ENCODE measurements at regions not wholly inside any gene's neighbourhood (a gene's known extent, or its start where the extent isn't known, plus 50 kb on each side); places are given as distances from the start of the nearest gene placed in this dataset.
A peak's percentile ranks its signal among the peaks of the same experiment; 100 is the strongest.
"Not testable (repeated sequence)": the region's sequence is repeated elsewhere in the genome, so short reads cannot be mapped to it uniquely, and the experiment has no call there.

- DNase-seq (ENCODE audit: low read depth in 2 of 2) = not testable (repeated sequence)
Observed at GRCh38 chr6:164736090-164736489, 573.3 kb downstream of the C6orf118 start.

DNA sequence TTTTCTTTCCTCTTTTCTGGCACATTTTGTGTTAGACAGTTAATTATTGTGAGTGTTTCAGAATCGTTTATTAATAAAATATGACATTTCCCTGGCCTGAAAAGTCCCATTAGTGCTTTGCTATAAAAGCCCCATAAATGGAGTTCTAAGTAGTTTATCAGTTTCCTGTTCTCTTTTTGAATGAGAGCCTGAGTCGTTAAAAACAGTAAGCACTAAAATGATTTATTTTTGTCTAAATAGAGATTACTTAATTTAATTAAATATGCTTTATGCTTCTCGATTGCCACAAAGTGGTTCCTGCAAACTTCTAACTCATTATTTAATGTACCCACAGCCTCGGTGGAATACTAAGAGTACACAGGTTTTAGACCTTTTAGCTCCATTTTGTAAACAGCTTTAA, 577.9 kb downstream of the C6orf118 start:
- no peak for DNase-seq (ENCODE audit: low read depth in 2 of 2)

GRCh38 chr6:164721460-164721859, 587.9 kb downstream of the C6orf118 start:
- no peak for DNase-seq (ENCODE audit: low read depth in 2 of 2)

DNA sequence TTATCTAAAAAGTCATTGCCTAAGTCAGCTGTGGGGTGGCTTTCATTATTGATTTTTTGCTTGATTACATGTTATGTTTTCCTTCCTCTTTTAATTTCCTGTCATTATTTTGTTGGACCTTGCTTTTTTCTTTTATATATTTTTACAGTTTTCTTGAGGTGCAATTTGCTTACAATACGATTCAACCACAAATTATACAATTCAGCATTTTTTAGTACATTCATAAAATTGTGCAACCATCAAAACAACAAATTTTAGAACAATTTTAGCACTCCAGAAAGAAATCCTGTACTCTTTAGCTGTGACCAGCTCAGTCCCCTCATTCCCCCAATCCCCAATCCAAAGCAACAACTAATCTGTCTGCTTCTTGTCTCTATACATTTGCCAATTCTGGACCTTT, 608.9 kb downstream of the C6orf118 start:
- DNase-seq (ENCODE audit: low read depth in 2 of 2) = no peak

- DNase-seq (ENCODE audit: low read depth in 2 of 2) = no peak
Observed at GRCh38 chr6:164695896-164696295, 613.5 kb downstream of the C6orf118 start.

DNA sequence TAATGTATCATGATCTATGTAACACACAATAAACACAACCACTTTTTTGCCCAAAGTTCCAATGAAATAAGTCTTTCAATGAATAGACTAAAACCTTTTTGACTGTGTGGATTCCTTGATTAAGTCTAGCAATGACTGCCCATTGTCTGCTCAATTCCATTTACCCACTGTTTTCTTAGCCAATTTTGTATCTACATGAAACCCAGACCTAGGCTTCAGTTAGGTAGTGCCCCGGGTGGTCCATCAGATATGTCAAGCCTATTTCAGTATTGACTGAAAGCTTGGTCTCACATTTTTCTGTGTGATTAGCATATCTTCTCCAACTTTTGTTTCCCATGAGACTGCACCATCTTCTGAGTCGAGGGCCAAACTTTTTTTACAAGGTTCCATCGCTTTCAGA, 615.0 kb downstream of the C6orf118 start:
- DNase-seq (ENCODE audit: low read depth in 2 of 2) = no peak

- DNase-seq (ENCODE audit: low read depth in 2 of 2) = no peak
Observed at GRCh38 chr6:164693944-164694343, 615.5 kb downstream of the C6orf118 start.

DNA sequence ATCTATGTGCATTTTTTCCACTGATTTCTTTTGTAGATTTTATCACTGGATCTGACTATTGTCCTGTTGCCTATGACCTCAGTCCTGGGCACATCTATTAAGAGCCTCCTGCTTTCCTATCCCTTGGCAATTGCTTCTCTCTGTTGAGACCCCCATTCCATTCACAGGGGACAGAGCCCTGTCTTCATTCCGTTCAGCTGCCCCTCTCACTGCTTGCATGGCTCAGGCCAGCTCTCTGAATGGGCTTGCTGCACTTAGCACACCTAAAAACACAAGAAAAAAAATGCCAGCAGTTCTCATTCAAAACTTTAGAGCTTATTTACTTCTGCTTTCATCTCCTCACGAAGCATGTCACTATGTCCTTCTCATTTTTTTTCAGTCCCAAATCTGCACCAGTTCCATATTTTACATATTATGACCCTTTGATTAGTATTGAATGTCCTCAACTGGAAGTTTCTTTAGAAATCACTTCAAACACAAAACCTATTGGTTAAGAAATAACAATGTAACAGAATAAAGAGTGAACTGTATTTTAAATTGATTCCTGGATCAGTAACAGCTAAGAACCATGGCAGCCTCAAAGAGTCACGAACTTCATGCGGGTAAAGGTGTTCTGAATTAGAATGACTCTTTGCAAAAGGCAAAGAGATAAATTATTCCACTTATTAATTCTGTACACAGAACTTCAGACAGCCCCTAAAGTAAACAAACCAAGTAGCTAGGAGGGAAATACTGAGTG, 616.5 kb downstream of the C6orf118 start:
- no peak for DNase-seq (ENCODE audit: low read depth in 2 of 2)

DNA sequence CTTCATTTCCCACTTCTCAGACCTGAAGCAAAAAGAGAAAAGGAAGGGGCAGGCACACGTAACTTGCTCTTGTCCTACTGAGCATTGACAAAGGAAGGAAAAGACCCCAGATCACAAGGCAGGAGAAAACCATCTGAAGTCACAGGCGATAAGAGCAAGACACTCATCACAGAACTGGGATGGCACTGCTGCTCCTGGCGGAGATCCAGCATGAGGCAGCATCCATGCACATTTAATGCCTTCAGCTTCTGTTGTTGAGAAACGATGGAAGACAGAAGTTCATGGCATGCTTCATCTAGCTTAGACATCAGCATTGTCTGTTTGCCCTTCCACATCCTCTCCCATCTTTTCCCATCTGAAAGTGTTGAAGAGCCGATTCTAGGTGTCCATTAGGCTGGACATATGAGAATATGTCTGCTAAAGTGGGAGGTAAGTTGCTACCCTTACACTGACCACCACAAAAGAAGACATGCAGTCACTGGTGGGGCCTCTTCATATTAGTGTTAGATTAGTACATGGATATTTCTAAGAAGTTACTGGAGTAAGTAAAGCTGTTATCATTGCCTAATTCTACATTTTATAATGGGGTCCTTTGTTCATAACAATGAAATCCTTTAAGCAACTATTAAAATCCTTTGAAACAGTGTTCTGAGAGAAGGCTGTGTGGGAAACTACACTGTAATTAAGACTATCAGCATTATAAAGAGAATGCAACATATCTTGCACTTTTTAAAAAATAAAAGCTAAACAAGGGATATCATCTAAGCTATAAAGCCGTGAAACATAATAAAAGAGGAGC, 618.5 kb downstream of the C6orf118 start:
- DNase-seq (ENCODE audit: low read depth in 2 of 2) = no peak

DNA sequence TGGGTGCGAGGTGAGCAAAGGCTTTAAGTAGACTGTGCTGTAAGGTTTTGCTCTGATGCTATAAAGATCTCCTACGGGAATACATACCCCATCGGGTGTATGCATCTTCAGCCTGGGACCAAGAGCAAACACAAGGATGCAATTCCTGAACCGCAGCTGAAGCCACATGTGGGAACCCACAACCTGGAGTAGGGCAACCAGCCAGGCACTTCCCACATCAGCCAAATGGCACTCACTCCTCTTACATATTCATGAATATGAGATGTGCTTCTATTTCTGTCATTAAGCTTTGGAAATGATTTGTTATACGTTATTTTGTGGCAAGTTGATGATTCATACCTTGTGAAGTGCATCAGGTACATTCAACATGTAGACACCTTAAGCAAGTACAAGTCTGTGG, 619.2 kb downstream of the C6orf118 start:
- no peak for DNase-seq (ENCODE audit: low read depth in 2 of 2)

- DNase-seq (ENCODE audit: low read depth in 2 of 2) = no peak
Observed at GRCh38 chr6:164665328-164665727, 644.1 kb downstream of the C6orf118 start.

- DNase-seq (ENCODE audit: low read depth in 2 of 2) = no peak
Observed at GRCh38 chr6:164663634-164664033, 645.8 kb downstream of the C6orf118 start.

- no peak for DNase-seq (ENCODE audit: low read depth in 2 of 2)
Observed at GRCh38 chr6:164661716-164662115, 647.7 kb downstream of the C6orf118 start.

DNA sequence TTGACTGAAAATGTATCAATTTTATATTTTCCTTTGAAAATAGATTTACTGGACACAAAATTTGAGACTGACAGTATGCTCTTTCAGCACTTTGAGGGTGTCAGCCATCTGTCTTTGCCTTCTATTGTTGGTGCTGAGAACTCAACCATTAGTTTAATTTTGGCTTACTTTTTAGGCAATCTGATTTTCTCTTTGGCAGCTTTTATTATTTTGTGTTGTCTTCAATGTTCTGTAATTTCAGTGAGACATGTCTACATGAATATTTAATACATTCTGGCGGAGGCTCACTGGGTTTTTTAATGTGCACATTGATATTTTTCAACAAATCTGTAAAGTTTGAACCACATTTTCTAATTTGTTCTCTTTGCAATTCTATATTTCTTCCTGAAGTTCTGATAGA, 648.6 kb downstream of the C6orf118 start:
- no peak for DNase-seq (ENCODE audit: low read depth in 2 of 2)

- DNase-seq (ENCODE audit: low read depth in 2 of 2) = peak in 1 of 2 donors; percentile 13
Observed at GRCh38 chr6:164640956-164641355, 668.4 kb downstream of the C6orf118 start.

DNA sequence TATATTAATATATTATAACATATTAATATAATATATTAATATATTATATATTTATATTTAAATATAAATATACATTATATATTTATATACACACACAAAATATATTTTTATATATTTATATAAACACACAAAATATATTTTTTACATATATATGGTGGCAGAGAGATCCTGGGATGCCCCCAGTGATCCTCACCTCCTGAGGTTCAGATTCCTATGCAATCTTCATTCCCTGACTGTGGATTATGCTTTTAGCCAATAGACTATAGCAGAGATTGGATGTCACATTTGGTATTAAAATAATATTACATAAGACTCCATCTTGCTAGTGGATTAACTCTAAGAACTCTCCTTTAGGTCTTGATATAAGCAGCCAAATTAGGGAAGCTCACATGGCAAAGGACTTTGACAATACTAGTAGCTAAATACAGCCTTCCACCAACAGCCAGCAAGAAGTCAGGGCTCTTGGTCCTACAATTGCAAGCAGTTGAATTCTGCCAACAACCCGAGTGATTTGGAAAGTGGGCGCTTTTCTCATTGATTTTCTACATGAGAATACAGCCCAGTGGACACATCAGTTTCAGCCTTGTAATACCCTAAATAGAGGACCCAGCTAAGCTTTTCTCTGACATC, 681.0 kb downstream of the C6orf118 start:
- no peak for DNase-seq (ENCODE audit: low read depth in 2 of 2)

DNA sequence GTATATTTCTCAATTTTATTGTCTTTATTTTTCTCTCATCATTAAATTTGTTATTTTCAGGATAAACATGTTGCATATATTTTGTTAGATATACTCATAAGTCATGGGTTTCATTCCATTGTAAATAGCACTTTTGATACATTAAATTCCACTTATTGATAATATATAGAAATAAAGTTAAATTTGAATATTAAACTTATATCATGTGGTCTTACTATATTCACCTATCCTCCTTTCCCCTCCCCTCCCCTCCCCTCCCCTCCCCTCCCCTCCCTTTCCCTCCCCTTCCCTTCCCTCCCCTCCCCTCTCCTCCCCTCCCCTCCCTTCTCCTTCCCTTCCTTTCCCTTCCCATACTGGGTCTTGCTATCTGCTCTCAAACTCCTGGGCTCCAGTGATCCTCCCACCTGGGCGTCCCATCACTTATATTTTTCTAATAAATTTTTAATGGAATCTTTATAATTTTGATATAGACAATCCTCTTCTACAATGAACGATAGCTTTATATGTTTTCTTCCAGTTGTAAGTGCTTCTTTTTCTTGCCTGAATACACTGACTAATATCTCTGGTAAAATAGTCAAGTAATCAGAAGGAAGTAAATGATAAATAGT, 692.4 kb downstream of the C6orf118 start:
- DNase-seq (ENCODE audit: low read depth in 2 of 2) = no peak

- peak in 1 of 2 donors; percentile 1 for DNase-seq (ENCODE audit: low read depth in 2 of 2)
Observed at GRCh38 chr6:164612751-164613150, 696.7 kb downstream of the C6orf118 start.

- DNase-seq (ENCODE audit: low read depth in 2 of 2) = not testable (repeated sequence)
Observed at GRCh38 chr6:164610859-164611258, 698.5 kb downstream of the C6orf118 start.

GRCh38 chr6:164602415-164602814, 707.0 kb downstream of the C6orf118 start:
- DNase-seq (ENCODE audit: low read depth in 2 of 2) = not testable (repeated sequence)

DNA sequence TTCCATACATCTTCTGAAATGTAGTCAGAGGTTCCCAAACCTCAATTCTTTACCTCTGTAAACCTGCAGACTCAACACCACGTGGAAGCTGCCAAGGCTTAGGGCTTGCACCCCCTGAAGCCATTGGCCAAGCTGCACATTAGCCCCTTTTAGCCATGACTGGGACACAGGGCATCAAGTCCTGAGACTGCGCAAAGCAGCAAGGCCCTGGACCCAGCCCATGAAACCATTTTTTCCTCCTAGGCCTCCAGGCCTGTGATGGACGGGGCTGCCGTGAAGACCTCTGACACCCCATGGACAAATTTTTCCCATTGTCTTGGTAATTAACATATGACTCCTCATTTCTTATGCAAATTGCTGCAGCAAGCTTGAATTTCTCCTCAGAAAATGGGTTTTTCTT, 727.8 kb downstream of the C6orf118 start:
- no peak for DNase-seq (ENCODE audit: low read depth in 2 of 2)

DNA sequence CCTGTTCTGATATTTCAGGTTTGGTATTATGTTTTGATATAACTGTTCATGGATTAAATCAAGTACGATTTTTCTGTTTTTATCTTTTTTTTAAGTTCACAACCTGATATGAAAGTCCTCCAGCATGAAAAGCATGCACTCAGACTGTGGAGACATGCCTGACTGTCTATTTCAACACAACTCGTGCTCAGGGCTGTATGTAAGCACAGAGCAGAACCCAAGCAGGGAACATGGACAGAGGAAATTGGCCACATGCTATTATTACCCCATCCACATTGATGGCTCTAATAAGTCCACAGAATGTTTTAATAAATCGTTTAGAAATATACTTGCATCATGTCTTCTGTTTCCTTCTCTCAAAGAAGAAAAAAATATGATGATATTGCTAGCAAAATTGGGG, 730.4 kb downstream of the C6orf118 start:
- no peak for DNase-seq (ENCODE audit: low read depth in 2 of 2)
